K562 (cell line): ENCODE measurements at regions not wholly inside any gene's neighbourhood (a gene's known extent, or its start where the extent isn't known, plus 50 kb on each side); places are given as distances from the start of the nearest gene placed in this dataset.

Experiments used
- ATAC-seq: fragments of 200-7000 bp; cut with Tn5 transposase; 3 replicates; pipeline ENCODE4 v1.9.1; 2020; ENCODE audit warnings: moderate library complexity
- BruUV-seq: library from RNA; stranded (reverse); fragments of 400-500 nt; replicated peaks from 2 replicates; lab custom pipeline; 2021; lab: Mats Ljungman, UMichigan
- CTCF ChIA-PET: fragments of 300-600 bp; formaldehyde crosslinking; extraction: SDS; loops from one replicate; lab custom pipeline; 2021; ENCODE audit warnings: low intra/inter-chr PET ratio; lab: Yijun Ruan, JAX
- POLR2A ChIA-PET: fragments of 300-600, 350-650 bp; sonication (Branson Sonifier 250); formaldehyde crosslinking; extraction: SDS; loops from one replicate; lab custom pipeline; 2021; ENCODE audit warnings: antibody characterized with exemption, inconsistent platforms; lab: Yijun Ruan, JAX
- DNase-seq, 4 experiments: peaks; one replicate each; pipeline versions ENCODE4 v3.0.0 to v3.0.0-alpha.2; 2011 to 2018; ENCODE audit warnings: low spot score in 3 of 4, mixed read lengths in 3 of 4; ENCODE audit errors: extremely low read depth in 1 of 4
- FAIRE-seq: peaks from 2 replicates; lab custom pipeline; 2011; peaks lifted over from hg19 to GRCh38; lab: Jason Lieb, UNC
- H2AFZ ChIP-seq: 2 replicates; pipeline ENCODE4 v1.6.0; 2011; ENCODE audit warnings: low read depth, low read length, control low read depth, inconsistent platforms
- H3K27ac ChIP-seq: fragments of 200-600 bp; 3 replicates; pipeline ENCODE4 v1.8.0; 2011; ENCODE audit warnings: low read depth, mild to moderate bottlenecking, control low read depth, inconsistent platforms, low read length, moderate library complexity, mixed read lengths; ENCODE audit errors: extremely low read depth
- H3K27me3 ChIP-seq, 2 experiments: fragments of 300-600 bp in 1 of 2; 2 replicates in 1 of 2; 3 replicates in 1 of 2; pipeline versions ENCODE4 v1.6.0 to v1.8.0; 2011; ENCODE audit warnings: inconsistent platforms in 2 of 2, low read length in 2 of 2, mild to moderate bottlenecking in 1 of 2, mixed read lengths in 1 of 2, moderate library complexity in 1 of 2; ENCODE audit not compliant: control insufficient read depth in 2 of 2, insufficient read depth in 2 of 2
- H3K36me3 ChIP-seq: fragments of 300-600 bp; 3 replicates; pipeline ENCODE4 v1.8.0; 2011; ENCODE audit warnings: mild to moderate bottlenecking, low read length, inconsistent platforms; ENCODE audit not compliant: control insufficient read depth, insufficient read depth
- H3K4me1 ChIP-seq, 2 experiments: fragments of 200-600 bp in 1 of 2; replicated peaks in 1 of 2; 2 replicates in 1 of 2; 3 replicates in 1 of 2; pipeline versions ENCODE4 v1.5.1 to v1.8.0; 2011; ENCODE audit warnings: inconsistent platforms in 2 of 2, low read length in 2 of 2, mild to moderate bottlenecking in 1 of 2, mixed read lengths in 1 of 2, moderate library complexity in 1 of 2; ENCODE audit not compliant: control insufficient read depth in 2 of 2, insufficient read depth in 2 of 2
- H3K4me2 ChIP-seq: 2 replicates; pipeline ENCODE4 v1.6.1; 2011; ENCODE audit warnings: low read length, control low read depth, inconsistent platforms, mixed read lengths; ENCODE audit not compliant: insufficient read depth
- H3K4me3 ChIP-seq: fragments of 200-600 bp; sonication (generic), shearing (Covaris generic); 2 replicates; pipeline ENCODE4 v1.5.1; 2016; ENCODE audit warnings: control low read depth, inconsistent platforms
- H3K79me2 ChIP-seq: fragments of 200-600 bp; 3 replicates; pipeline ENCODE4 v1.8.0; 2011; ENCODE audit warnings: low read length, inconsistent platforms; ENCODE audit not compliant: control insufficient read depth, insufficient read depth
- H3K9ac ChIP-seq, 2 experiments: 2 replicates each; pipeline versions ENCODE4 v1.6.0 to v1.6.1; 2011; ENCODE audit warnings: low read depth in 2 of 2, low read length in 2 of 2, control low read depth in 1 of 2, inconsistent platforms in 1 of 2, mild to moderate bottlenecking in 1 of 2, mixed read lengths in 1 of 2; ENCODE audit not compliant: insufficient read depth in 1 of 2
- H3K9me1 ChIP-seq: one replicate; pipeline ENCODE4 v1.6.0; 2011; ENCODE audit warnings: inconsistent platforms, mild to moderate bottlenecking, low read length, moderate library complexity; ENCODE audit not compliant: control insufficient read depth, insufficient read depth
- H3K9me3 ChIP-seq: replicated peaks from 2 replicates; pipeline ENCODE4 v1.5.1; 2011; ENCODE audit warnings: low read depth, low read length, inconsistent platforms; ENCODE audit not compliant: control insufficient read depth, insufficient read depth
- H4K20me1 ChIP-seq: replicated peaks from 2 replicates; pipeline ENCODE4 v1.6.1; 2011; ENCODE audit warnings: low read length, inconsistent platforms, mixed read lengths; ENCODE audit not compliant: control insufficient read depth, insufficient read depth
- EHMT2 ChIP-seq: fragments of 450-650 bp; IDR thresholded peaks from 2 replicates; pipeline ENCODE4 v1.6.1; 2018; ENCODE audit warnings: antibody characterized with exemption
- GTF2F1 ChIP-seq: IDR thresholded peaks from 2 replicates; pipeline ENCODE4 v1.6.1; 2011; ENCODE audit warnings: low read depth, low read length, improper control_type of control experiment
- PTBP1 ChIP-seq: fragments of 200-400 bp; formaldehyde crosslinking; IDR thresholded peaks from 2 replicates; pipeline ENCODE4 v1.6.1; 2017; ENCODE audit warnings: low read depth, low read length
- ZNF217 ChIP-seq: sonication (generic); formaldehyde crosslinking; IDR thresholded peaks from 2 replicates; pipeline ENCODE4 v1.8.0; 2022; ENCODE audit warnings: mild to moderate bottlenecking, missing genetic modification reagents
- whole genome bisulfite sequencing: fragments of 100-300 bp; shearing (Covaris generic); methylation state at CpG from one replicate; pipeline ENCODE4 v1.1.6; 2016; ENCODE audit warnings: low coverage, mixed read lengths; ENCODE audit not compliant: insufficient coverage; ENCODE audit errors: missing lambda C conversion rate; 5-methylcytosine and 5-hydroxymethylcytosine counted together
- in situ Hi-C: fragments of 300-500 bp; cut with MboI; formaldehyde crosslinking; loops from 4 replicates; pipeline ENCODE4 v1.15.0; 2018; ENCODE audit warnings: inconsistent platforms, mixed read lengths
- intact Hi-C: fragments of 100-400 bp; cut with micrococcal nuclease; formaldehyde crosslinking; loops from 2 replicates; pipeline ENCODE4 v1.14.2; 2022
- TF ChIP-seq, protein P1 (sequence below): sonication (generic); formaldehyde crosslinking; IDR thresholded peaks from 2 replicates; pipeline ENCODE4 v1.5.0; 2020; ENCODE audit warnings: missing genetic modification reagents
- TF ChIP-seq, protein P2 (sequence below): IDR thresholded peaks from 2 replicates; pipeline ENCODE4 v1.6.1; 2012; ENCODE audit warnings: low read depth, low read length, improper control_type of control experiment, borderline replicate concordance

DNA sequence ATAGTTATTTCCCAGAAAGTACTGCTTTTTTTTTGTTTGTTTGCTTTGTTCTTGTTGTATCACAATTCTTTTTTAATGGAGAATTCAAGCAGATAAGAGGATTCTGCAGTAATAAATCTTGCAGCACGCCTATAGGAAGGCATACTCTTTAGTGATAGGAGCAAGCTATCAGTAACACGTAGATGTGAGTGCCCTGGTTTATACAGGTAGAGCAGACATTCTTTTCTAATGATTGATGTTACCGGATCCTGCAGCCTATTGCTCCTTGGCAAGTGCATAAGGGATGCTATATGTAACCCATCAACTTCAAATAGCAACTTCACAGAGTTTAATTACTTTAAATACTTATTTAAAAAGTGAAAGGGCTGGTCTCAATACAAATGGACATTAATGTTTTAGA, 834.2 kb upstream of the GCFC2 start:
- Histone ChIP-seq H3K9ac (no peak overlapping the region), H2AFZ (no peak overlapping the region), H4K20me1 (no peaks in the 10 kb centered on the region), H3K27ac (no peak overlapping the region), H3K9me1 (no peaks in the 10 kb centered on the region), H3K9me3 (no peaks in the 10 kb centered on the region), H3K36me3 (no peaks in the 10 kb centered on the region), H3K4me3 (no peak overlapping the region), H3K4me2 (no peak overlapping the region), H3K27me3 (no peaks in the 10 kb centered on the region), H3K79me2 (no peaks in the 10 kb centered on the region), H3K4me1 (no peaks in the 10 kb centered on the region)
- ChIA-PET POLR2A (no interaction called here), CTCF (no interaction called here)
- TF ChIP-seq PTBP1 (no peak), GTF2F1 (no peak), ZNF217 (CRISPR knock-in tag) (no peak), EHMT2 (no peak)
- TF ChIP-seq, protein P1, sequence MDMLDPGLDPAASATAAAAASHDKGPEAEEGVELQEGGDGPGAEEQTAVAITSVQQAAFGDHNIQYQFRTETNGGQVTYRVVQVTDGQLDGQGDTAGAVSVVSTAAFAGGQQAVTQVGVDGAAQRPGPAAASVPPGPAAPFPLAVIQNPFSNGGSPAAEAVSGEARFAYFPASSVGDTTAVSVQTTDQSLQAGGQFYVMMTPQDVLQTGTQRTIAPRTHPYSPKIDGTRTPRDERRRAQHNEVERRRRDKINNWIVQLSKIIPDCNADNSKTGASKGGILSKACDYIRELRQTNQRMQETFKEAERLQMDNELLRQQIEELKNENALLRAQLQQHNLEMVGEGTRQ (CRISPR knock-in tag): no peak
- TF ChIP-seq, protein P2, sequence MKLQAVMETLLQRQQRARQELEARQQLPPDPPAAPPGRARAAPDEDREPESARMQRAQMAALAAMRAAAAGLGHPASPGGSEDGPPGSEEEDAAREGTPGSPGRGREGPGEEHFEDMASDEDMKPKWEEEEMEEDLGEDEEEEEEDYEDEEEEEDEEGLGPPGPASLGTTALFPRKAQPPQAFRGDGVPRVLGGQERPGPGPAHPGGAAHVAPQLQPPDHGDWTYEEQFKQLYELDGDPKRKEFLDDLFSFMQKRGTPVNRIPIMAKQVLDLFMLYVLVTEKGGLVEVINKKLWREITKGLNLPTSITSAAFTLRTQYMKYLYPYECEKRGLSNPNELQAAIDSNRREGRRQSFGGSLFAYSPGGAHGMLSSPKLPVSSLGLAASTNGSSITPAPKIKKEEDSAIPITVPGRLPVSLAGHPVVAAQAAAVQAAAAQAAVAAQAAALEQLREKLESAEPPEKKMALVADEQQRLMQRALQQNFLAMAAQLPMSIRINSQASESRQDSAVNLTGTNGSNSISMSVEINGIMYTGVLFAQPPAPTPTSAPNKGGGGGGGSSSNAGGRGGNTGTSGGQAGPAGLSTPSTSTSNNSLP: no peak
- DNase-seq (no peak), ATAC-seq (no peak), FAIRE-seq (no peak)
- WGBS: 0% methylated on average over 3 of the region's 3 CpGs
- intact Hi-C loops (no loop called here), in situ Hi-C loops (no loop called here)
- BruUV-seq: no TSS peak
